Endometrium (tissue), 2 donors: ENCODE measurements at regions not wholly inside any gene's neighbourhood (a gene's known extent, or its start where the extent isn't known, plus 50 kb on each side); places are given as distances from the start of the nearest gene placed in this dataset.
"Not testable (repeated sequence)": the region's sequence is repeated elsewhere in the genome, so short reads cannot be mapped to it uniquely, and the experiment has no call there.

ENCODE experiments used
- FAIRE-seq: peaks from 2 replicates; lab custom pipeline; 2012; peaks lifted over from hg19 to GRCh38; lab: Jason Lieb, UNC
- donor health status: control.
- donor health status: control.

- no peak for FAIRE-seq
Observed at GRCh38 chr20:40055711-40056110, 633.3 kb downstream of the MAFB start.

- no peak for FAIRE-seq
Observed at GRCh38 chr20:40054311-40054710, 634.7 kb downstream of the MAFB start.

GRCh38 chr20:40050596-40050995, 638.4 kb downstream of the MAFB start:
- no peak for FAIRE-seq

- no peak for FAIRE-seq
Observed at GRCh38 chr20:40049854-40050253, 639.2 kb downstream of the MAFB start.

- FAIRE-seq, result no peak
Observed at GRCh38 chr20:40046703-40047102, 642.3 kb downstream of the MAFB start.

- FAIRE-seq, result no peak
Observed at GRCh38 chr20:40037511-40037910, 651.5 kb downstream of the MAFB start.

- no peak for FAIRE-seq
Observed at GRCh38 chr20:40029589-40029988, 659.4 kb downstream of the MAFB start.

- FAIRE-seq, result no peak
Observed at GRCh38 chr20:40019510-40019909, 669.5 kb downstream of the MAFB start.

GRCh38 chr20:40017765-40018164, 671.3 kb downstream of the MAFB start:
- no peak for FAIRE-seq

- no peak for FAIRE-seq
Observed at GRCh38 chr20:40016890-40017289, 672.1 kb downstream of the MAFB start.

- no peak for FAIRE-seq
Observed at GRCh38 chr20:40016392-40016791, 672.6 kb downstream of the MAFB start.

- not testable (repeated sequence) for FAIRE-seq
Observed at GRCh38 chr20:40012026-40012425, 677.0 kb downstream of the MAFB start.

GRCh38 chr20:40010483-40010882, 678.6 kb downstream of the MAFB start:
- FAIRE-seq, result no peak

- FAIRE-seq, result no peak
Observed at GRCh38 chr20:40009542-40009941, 679.5 kb downstream of the MAFB start.

- no peak for FAIRE-seq
Observed at GRCh38 chr20:40008177-40008576, 680.9 kb downstream of the MAFB start.

- FAIRE-seq, result no peak
Observed at GRCh38 chr20:40006168-40006860, 682.7 kb downstream of the MAFB start.

- FAIRE-seq, result not testable (repeated sequence)
Observed at GRCh38 chr20:40004092-40004491, 684.9 kb downstream of the MAFB start.

- FAIRE-seq, result no peak
Observed at GRCh38 chr20:39993742-39994141, 695.3 kb downstream of the MAFB start.

GRCh38 chr20:39990692-39991091, 698.3 kb downstream of the MAFB start:
- FAIRE-seq, result no peak

GRCh38 chr20:39988991-39989390, 700.0 kb downstream of the MAFB start:
- FAIRE-seq, result peak; percentile 8

- peak; percentile 55 for FAIRE-seq
Observed at GRCh38 chr20:39986173-39986904, 702.7 kb downstream of the MAFB start.

GRCh38 chr20:39985271-39985827, 703.7 kb downstream of the MAFB start:
- FAIRE-seq, result no peak

GRCh38 chr20:39983655-39984054, 705.4 kb downstream of the MAFB start:
- FAIRE-seq, result no peak
